GM21717 (cell line): ENCODE measurements at regions not wholly inside any gene's neighbourhood (a gene's known extent, or its start where the extent isn't known, plus 50 kb on each side); places are given as distances from the start of the nearest gene placed in this dataset.

Experiments used
- ATAC-seq: cut with Tn5 transposase; IDR thresholded peaks from one replicate; pipeline ENCODE4 v1.9.1; 2021; ENCODE audit warnings: mild to moderate bottlenecking, moderate library complexity; ENCODE audit not compliant: unreplicated experiment

GRCh38 chr7:22913158-22913557, 90.5 kb upstream of the TOMM7 start:
- ATAC-seq, result no peak

GRCh38 chr7:22911889-22912288, 89.2 kb upstream of the TOMM7 start:
- no peak for ATAC-seq

- ATAC-seq, result no peak
These were observed 87.3 kb upstream of the TOMM7 start for GRCh38 chr7:22909917-22910316.

GRCh38 chr7:22907805-22908204, 85.2 kb upstream of the TOMM7 start:
- ATAC-seq, result no peak

- no peak for ATAC-seq
These were observed 78.1 kb upstream of the TOMM7 start for GRCh38 chr7:22900784-22901183.

GRCh38 chr7:22900101-22900500, 77.5 kb upstream of the TOMM7 start:
- ATAC-seq, result no peak

- ATAC-seq, result no peak
These were observed 74.3 kb upstream of the TOMM7 start for GRCh38 chr7:22896917-22897316.

- no peak for ATAC-seq
These were observed 73.1 kb upstream of the TOMM7 start for GRCh38 chr7:22895828-22896165.

GRCh38 chr7:22895140-22895827, 72.6 kb upstream of the TOMM7 start:
- ATAC-seq, result no peak

- ATAC-seq, result no peak
These were observed 71.9 kb upstream of the TOMM7 start for GRCh38 chr7:22894546-22894945.

GRCh38 chr7:22890773-22891172, 68.1 kb upstream of the TOMM7 start:
- ATAC-seq, result no peak

- ATAC-seq, result peak; percentile 96
These were observed 63.2 kb upstream of the TOMM7 start for GRCh38 chr7:22885797-22886261.

GRCh38 chr7:22884911-22885788, 62.5 kb upstream of the TOMM7 start:
- ATAC-seq, result peak; percentile 39

- ATAC-seq, result no peak
These were observed 59.5 kb upstream of the TOMM7 start for GRCh38 chr7:22882106-22882505.

GRCh38 chr7:22879709-22880306, 57.2 kb upstream of the TOMM7 start:
- ATAC-seq, result no peak

- no peak for ATAC-seq
These were observed 56.6 kb upstream of the TOMM7 start for GRCh38 chr7:22879280-22879679.

GRCh38 chr7:22876986-22877729, 54.5 kb upstream of the TOMM7 start:
- ATAC-seq, result no peak

- no peak for ATAC-seq
These were observed 52.8 kb upstream of the TOMM7 start for GRCh38 chr7:22875470-22875869.

- no peak for ATAC-seq
These were observed 52.3 kb upstream of the TOMM7 start for GRCh38 chr7:22874904-22875303.
